ENCODE measurements at regions not wholly inside any gene's neighbourhood (a gene's known extent, or its start where the extent isn't known, plus 50 kb on each side); places are given as distances from the start of the nearest gene placed in this dataset.

DNA sequence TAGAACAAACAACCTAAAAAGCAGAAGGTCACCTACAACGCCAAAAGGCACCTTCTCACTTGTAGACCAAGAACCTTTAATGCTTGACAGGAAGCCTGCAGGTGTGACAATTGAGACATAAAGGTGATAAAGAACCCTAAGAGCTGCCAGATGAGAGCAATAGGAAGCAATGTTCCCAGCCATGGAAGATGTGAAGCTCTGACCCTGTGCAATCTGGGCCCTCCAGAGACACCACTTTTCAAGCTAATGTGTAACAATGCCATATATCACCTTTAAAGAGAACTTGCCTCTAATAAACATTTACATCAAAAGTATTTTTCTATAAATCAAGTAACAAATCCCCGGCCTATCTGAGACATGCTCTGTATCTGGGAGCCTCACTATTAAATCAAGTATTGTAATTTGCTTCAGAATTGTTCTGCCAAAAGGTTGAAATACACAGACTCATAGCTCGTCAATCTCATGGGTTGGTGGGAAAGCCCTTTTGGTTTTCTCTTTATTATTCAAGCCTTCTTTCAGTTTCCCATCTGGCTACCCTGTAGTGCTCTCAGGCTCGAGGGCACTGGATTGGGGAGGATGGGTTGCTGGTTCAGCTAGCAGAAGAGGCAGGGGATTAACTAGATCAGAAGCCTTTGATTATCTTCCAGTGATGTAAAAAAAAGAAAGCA lies 368.9 kb downstream of the BUD13 start:
- H3K4me3 ChIP-seq (ENCODE audit: low read depth, low read length), result no peak overlapping the region
- TF ChIP-seq, protein P1, sequence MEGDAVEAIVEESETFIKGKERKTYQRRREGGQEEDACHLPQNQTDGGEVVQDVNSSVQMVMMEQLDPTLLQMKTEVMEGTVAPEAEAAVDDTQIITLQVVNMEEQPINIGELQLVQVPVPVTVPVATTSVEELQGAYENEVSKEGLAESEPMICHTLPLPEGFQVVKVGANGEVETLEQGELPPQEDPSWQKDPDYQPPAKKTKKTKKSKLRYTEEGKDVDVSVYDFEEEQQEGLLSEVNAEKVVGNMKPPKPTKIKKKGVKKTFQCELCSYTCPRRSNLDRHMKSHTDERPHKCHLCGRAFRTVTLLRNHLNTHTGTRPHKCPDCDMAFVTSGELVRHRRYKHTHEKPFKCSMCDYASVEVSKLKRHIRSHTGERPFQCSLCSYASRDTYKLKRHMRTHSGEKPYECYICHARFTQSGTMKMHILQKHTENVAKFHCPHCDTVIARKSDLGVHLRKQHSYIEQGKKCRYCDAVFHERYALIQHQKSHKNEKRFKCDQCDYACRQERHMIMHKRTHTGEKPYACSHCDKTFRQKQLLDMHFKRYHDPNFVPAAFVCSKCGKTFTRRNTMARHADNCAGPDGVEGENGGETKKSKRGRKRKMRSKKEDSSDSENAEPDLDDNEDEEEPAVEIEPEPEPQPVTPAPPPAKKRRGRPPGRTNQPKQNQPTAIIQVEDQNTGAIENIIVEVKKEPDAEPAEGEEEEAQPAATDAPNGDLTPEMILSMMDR (IDR thresholded peaks at IDR 0.05; ENCODE audit: low read depth, low read length), result no peak

DNA sequence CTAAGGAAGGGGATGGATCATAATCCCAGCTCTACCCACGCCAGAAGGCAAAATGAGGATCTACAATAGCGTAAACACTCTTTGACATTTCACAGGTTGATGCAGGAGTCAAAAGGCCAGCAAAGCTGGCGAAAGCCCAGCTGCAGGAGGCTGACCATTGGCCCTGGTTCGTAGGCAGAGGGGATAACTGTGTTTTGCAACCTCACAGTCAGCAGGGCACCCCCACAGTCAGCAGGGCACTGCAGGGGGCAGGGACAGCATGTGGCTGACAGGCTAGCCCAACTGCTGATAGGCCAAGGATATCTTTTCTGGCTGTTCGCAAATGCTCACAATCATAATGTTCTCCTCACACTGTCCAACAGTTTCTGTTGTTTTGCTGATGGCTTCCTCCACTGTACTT lies 372.7 kb downstream of the BUD13 start:
- TF ChIP-seq, protein P1 (IDR thresholded peaks at IDR 0.05; ENCODE audit: low read depth, low read length), result no peak
- H3K4me3 ChIP-seq (ENCODE audit: low read depth, low read length), result no peak overlapping the region

DNA sequence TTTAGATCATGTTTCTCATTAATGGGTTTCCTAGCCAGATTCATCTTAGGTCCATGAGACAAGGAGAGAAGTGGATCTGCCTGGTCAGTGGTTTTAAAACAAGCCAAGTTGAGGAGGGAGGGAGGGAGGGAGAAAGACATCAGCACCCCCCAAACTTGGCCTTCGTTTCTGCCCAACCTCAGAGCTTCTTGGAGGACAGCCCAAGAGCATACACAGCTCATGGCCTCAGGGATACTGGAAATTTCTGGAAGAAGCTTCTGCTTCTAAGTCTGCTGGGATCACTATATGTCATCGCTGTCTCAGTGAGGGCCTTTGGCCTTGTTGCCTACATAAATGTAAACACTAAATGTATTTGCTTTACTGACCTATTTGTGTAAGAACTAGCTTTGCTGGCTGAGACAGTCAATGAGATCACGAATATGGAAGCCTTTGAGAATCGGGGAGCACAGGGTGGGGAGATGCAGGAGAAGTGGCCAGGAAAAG lies 375.1 kb downstream of the BUD13 start:
- TF ChIP-seq, protein P1 (IDR thresholded peaks at IDR 0.05; ENCODE audit: low read depth, low read length), result no peak
- H3K4me3 ChIP-seq (ENCODE audit: low read depth, low read length), result no peak overlapping the region

DNA sequence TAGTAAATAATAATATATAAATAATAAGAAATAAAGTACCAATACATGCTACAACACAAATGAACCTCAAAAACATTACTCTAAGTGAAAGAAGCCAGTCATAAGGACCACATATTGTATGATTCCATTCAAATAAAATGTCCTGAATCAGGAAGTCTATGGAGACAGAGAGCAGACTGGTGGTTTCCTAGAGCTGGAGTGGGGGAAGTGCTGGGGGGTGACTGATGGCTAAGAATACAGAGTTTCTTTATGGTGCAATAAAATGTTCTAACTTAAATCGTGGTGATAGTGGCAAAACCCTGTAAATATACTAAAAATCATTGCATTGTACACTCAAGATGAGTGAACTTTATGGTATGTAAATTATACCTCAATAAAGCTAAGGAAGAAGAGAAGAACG lies 376.5 kb downstream of the BUD13 start:
- TF ChIP-seq, protein P1 (IDR thresholded peaks at IDR 0.05; ENCODE audit: low read depth, low read length), result no peak
- H3K4me3 ChIP-seq (ENCODE audit: low read depth, low read length), result no peak overlapping the region

DNA sequence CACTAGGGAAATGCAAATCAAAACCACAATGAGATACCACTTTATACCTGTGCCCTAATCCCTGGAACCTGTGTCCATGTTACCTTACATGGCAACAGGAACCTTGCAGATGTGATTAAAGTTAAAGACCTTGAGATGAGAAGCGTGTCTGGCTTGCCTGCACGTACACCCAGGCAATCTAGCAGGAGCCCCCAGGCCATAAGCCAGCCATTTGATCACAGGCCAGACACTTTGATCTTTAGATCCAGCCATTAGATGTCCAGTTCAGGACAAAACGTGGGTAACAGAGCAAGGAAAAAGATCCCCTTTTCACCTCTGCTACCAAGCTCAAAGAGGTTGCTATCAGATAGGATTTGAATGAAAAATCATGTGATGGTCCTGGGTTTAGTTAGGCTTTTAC lies 378.8 kb downstream of the BUD13 start:
- TF ChIP-seq, protein P1 (IDR thresholded peaks at IDR 0.05; ENCODE audit: low read depth, low read length), result no peak
- no peak overlapping the region for H3K4me3 ChIP-seq (ENCODE audit: low read depth, low read length)

DNA sequence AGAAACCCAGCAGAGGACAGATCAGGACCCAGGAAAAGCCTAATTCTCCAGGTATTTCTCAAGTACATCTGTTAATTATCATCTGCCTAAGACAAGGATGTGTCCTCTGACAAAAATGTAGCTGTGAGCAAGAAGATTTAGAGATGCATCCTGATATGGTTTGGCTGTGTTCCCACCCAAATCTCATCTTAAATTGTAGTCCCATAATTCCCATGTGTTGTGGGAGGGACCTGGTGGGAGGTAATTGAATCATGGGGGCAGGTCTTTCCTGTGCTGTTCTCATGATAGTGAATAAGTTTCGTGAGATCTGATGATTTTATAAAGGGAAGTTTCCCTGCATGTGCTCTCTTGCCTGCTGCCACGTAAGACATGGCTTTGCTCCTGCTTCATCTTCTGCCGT lies 381.8 kb downstream of the BUD13 start:
- TF ChIP-seq, protein P1 (IDR thresholded peaks at IDR 0.05; ENCODE audit: low read depth, low read length), result no peak
- no peak overlapping the region for H3K4me3 ChIP-seq (ENCODE audit: low read depth, low read length)

DNA sequence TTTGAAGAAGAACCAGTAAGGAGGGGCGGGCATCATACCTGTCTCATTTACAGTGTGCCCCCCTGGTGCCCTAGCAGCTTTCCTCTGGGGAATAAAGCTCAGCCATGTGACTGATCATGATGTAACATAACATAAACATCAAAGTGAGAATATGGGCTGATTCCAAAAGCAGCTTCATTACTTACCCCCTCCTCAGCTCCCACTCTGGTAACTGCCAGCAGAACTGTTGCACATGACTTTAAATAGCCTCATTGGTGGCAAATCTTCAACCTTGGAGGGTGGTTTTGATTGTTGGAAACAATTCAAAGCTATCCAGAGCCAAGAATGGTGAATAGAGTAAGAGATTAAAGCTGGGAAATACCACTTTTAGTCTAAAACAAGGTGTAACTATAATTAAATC lies 384.6 kb downstream of the BUD13 start:
- TF ChIP-seq, protein P1 (IDR thresholded peaks at IDR 0.05; ENCODE audit: low read depth, low read length), result no peak
- no peak overlapping the region for H3K4me3 ChIP-seq (ENCODE audit: low read depth, low read length)
